Liver (tissue), 8 donors: ENCODE measurements at regions not wholly inside any gene's neighbourhood (a gene's known extent, or its start where the extent isn't known, plus 50 kb on each side); places are given as distances from the start of the nearest gene placed in this dataset.

Experiments used
- DNase-seq: peaks from one replicate; pipeline ENCODE4 v3.0.0-alpha.2; 2017; ENCODE audit warnings: low spot score
- H3K27ac ChIP-seq, 2 donors: one replicate each; pipeline ENCODE4 v1.7.0; 2013; ENCODE audit warnings: inconsistent platforms in 2 of 2, low read length in 2 of 2, control low read depth in 1 of 2, low read depth in 1 of 2, mild to moderate bottlenecking in 1 of 2
- H3K27me3 ChIP-seq, 4 donors: one replicate each; pipeline versions ENCODE4 v1.6.1 to v1.7.0; 2013; ENCODE audit warnings: low read length in 3 of 4, inconsistent platforms in 1 of 4, mild to moderate bottlenecking in 1 of 4, moderate library complexity in 1 of 4; ENCODE audit not compliant: control insufficient read depth in 4 of 4, insufficient read depth in 4 of 4
- H3K36me3 ChIP-seq, 4 donors: one replicate each; pipeline versions ENCODE4 v1.6.1 to v1.7.0; 2013; ENCODE audit warnings: low read length in 3 of 4, mild to moderate bottlenecking in 3 of 4, low read depth in 1 of 4, moderate library complexity in 1 of 4; ENCODE audit not compliant: control insufficient read depth in 4 of 4, insufficient read depth in 3 of 4
- H3K4me1 ChIP-seq, 4 donors: one replicate each; pipeline versions ENCODE4 v1.6.1 to v1.7.0; 2013; ENCODE audit warnings: low read length in 3 of 4, mild to moderate bottlenecking in 3 of 4, moderate library complexity in 1 of 4; ENCODE audit not compliant: control insufficient read depth in 4 of 4, insufficient read depth in 4 of 4
- H3K4me3 ChIP-seq, 3 donors: one replicate each; pipeline versions ENCODE4 v1.6.1 to v1.7.0; 2013; ENCODE audit warnings: low read length in 3 of 3, control low read depth in 1 of 3, low read depth in 1 of 3, mild to moderate bottlenecking in 1 of 3
- H3K9ac ChIP-seq, 2 donors: one replicate each; pipeline ENCODE4 v1.7.0; 2013; ENCODE audit warnings: low read length in 2 of 2, mild to moderate bottlenecking in 2 of 2, moderate library complexity in 2 of 2, control low read depth in 1 of 2, low read depth in 1 of 2
- H3K9me3 ChIP-seq, 4 donors: one replicate each; pipeline versions ENCODE4 v1.6.1 to v1.7.0; 2013; ENCODE audit warnings: low read length in 3 of 4; ENCODE audit not compliant: control insufficient read depth in 4 of 4
- CTCF ChIP-seq: fragments of 150-350 bp; IDR thresholded peaks from 2 replicates; pipeline ENCODE4 v1.5.1; 2017; ENCODE audit warnings: improper control_type of control experiment, low read depth, low read length; ENCODE audit not compliant: missing input control
- GABPA ChIP-seq, 2 donors: IDR thresholded peaks in 1 of 2; conservative IDR thresholded peaks in 1 of 2; 2 replicates each; pipeline ENCODE4 v1.6.1; 2016; ENCODE audit warnings: antibody characterized with exemption in 2 of 2, mild to moderate bottlenecking in 1 of 2, moderate library complexity in 1 of 2
- HNF4A ChIP-seq, 2 donors: conservative IDR thresholded peaks; 2 replicates each; pipeline ENCODE4 v1.6.1; 2016; ENCODE audit warnings: antibody characterized with exemption in 2 of 2, mild to moderate bottlenecking in 2 of 2
- HNF4G ChIP-seq: IDR thresholded peaks from 2 replicates; pipeline ENCODE4 v1.6.1; 2016; ENCODE audit warnings: antibody characterized with exemption
- RAD21 ChIP-seq, 2 donors: IDR thresholded peaks; 2 replicates each; pipeline ENCODE4 v1.6.1; 2016; ENCODE audit warnings: antibody characterized with exemption in 2 of 2, mild to moderate bottlenecking in 2 of 2
- SP1 ChIP-seq: IDR thresholded peaks from 2 replicates; pipeline ENCODE4 v1.6.1; 2018; ENCODE audit warnings: antibody characterized with exemption, mild to moderate bottlenecking
- WGBS: extraction: QIAGEN DNeasy Blood & Tissue Kit; methylation state at CpG from one replicate; pipeline ENCODE4 v1.1.7; 2013; 5-methylcytosine and 5-hydroxymethylcytosine counted together
- donor health status: healthy.
- donor health status: healthy.
- donor health status: healthy.
- donor health status: healthy.
- donor health status: healthy.

- 89% methylated on average over 6 of the region's 6 CpGs for WGBS
- Histone ChIP-seq H3K27ac (no peak overlapping the region), H3K4me3 (no peak overlapping the region), H3K9me3 (no peaks in the 10 kb centered on the region), H3K4me1 (no peaks in the 10 kb centered on the region), H3K27me3 (no peaks in the 10 kb centered on the region), H3K9ac (no peak overlapping the region), H3K36me3 (no peaks in the 10 kb centered on the region)
- DNase-seq = no peak
- TF ChIP-seq SP1 (no peak), HNF4A (conservative IDR thresholded peaks at IDR 0.05) (no peak)
Measured at GRCh38 chr2:133985563-133985962, 268.3 kb upstream of the MGAT5 start.

GRCh38 chr2:133986081-133986837 is 267.6 kb upstream of the MGAT5 start:
- no peak for TF ChIP-seq GABPA (IDR thresholded peaks at IDR 0.05 in 1 of 2, conservative IDR thresholded peaks at IDR 0.05 in 1 of 2)
- no peak for TF ChIP-seq CTCF
- Histone ChIP-seq H3K4me1 (no peaks in the 10 kb centered on the region), H3K27ac (no peak overlapping the region), H3K36me3 (no peaks in the 10 kb centered on the region), H3K9me3 (no peaks in the 10 kb centered on the region), H3K4me3 (no peak overlapping the region), H3K9ac (no peak overlapping the region), H3K27me3 (no peaks in the 10 kb centered on the region)
- DNase-seq = no peak
- WGBS = 67% methylated on average over 3 of the region's 3 CpGs

- 60% methylated on average over 11 of the region's 11 CpGs for WGBS
- H3K9ac ChIP-seq = no peak overlapping the region
- no peaks in the 10 kb centered on the region for H3K27me3 ChIP-seq
- no peaks in the 10 kb centered on the region for H3K36me3 ChIP-seq
- no peak for DNase-seq
- H3K4me3 ChIP-seq = no peak overlapping the region
- TF ChIP-seq RAD21 (IDR thresholded peaks at IDR 0.05) (no peak), GABPA (IDR thresholded peaks at IDR 0.05 in 1 of 2, conservative IDR thresholded peaks at IDR 0.05 in 1 of 2) (no peak), HNF4A (conservative IDR thresholded peaks at IDR 0.05) (no peak), CTCF (no peak), HNF4G (no peak)
- no peaks in the 10 kb centered on the region for H3K9me3 ChIP-seq
- no peak overlapping the region for H3K27ac ChIP-seq
- H3K4me1 ChIP-seq = no peaks in the 10 kb centered on the region
Measured at GRCh38 chr2:133986881-133987795, 266.7 kb upstream of the MGAT5 start.
